ENCODE measurements at regions not wholly inside any gene's neighbourhood (a gene's known extent, or its start where the extent isn't known, plus 50 kb on each side); places are given as distances from the start of the nearest gene placed in this dataset.
"Not testable (repeated sequence)": the region's sequence is repeated elsewhere in the genome, so short reads cannot be mapped to it uniquely, and the experiment has no call there.

- H3K27ac ChIP-seq (ENCODE audit: extremely low read depth, low read depth, low read length); POLR2A ChIA-PET; H3K4me3 ChIP-seq (ENCODE audit: low read depth, low read length); CTCF ChIA-PET; H3K4me1 ChIP-seq (ENCODE audit: control insufficient read depth, insufficient read depth, low read length); H3K9me3 ChIP-seq (ENCODE audit: control insufficient read depth, insufficient read depth, low read depth, low read length); H3K36me3 ChIP-seq (ENCODE audit: control insufficient read depth in 2 of 2, insufficient read depth in 1 of 2, low read length in 2 of 2): not testable (repeated sequence)
Observed at GRCh38 chr4:131750006-131750405, 1399.1 kb upstream of the PCDH10 start.

- CTCF ChIA-PET; POLR2A ChIA-PET; H3K9me3 ChIP-seq (ENCODE audit: control insufficient read depth, insufficient read depth, low read depth, low read length); H3K4me3 ChIP-seq (ENCODE audit: low read depth, low read length); H3K27ac ChIP-seq (ENCODE audit: extremely low read depth, low read depth, low read length); H3K4me1 ChIP-seq (ENCODE audit: control insufficient read depth, insufficient read depth, low read length); H3K36me3 ChIP-seq (ENCODE audit: control insufficient read depth in 2 of 2, insufficient read depth in 1 of 2, low read length in 2 of 2): not testable (repeated sequence)
Observed at GRCh38 chr4:131750469-131750868, 1398.6 kb upstream of the PCDH10 start.

DNA sequence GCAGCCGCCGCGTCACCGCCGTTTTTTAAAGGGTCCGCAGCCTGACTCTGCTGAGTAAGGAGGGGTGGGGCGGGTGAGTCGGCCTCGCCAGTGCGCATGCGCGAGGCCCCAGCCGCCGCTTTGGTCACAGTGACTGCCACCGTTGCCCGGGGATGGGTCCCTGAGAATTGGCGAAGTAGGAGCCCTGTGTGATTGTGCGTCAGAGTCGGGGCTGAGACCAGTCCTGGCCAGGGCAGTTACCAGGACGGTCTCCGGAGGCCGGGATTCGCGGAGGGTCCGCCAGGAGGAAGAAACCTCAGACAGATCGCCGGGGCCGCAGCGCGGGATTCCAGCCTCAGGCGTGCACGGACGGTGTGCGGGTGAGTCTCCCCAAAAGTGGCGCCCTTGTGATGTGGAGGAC is 1386.9 kb upstream of the PCDH10 start:
- H3K4me1 ChIP-seq (ENCODE audit: control insufficient read depth, insufficient read depth, low read length); H3K4me3 ChIP-seq (ENCODE audit: low read depth, low read length); CTCF ChIA-PET; H3K9me3 ChIP-seq (ENCODE audit: control insufficient read depth, insufficient read depth, low read depth, low read length); H3K27ac ChIP-seq (ENCODE audit: extremely low read depth, low read depth, low read length); H3K36me3 ChIP-seq (ENCODE audit: control insufficient read depth in 2 of 2, insufficient read depth in 1 of 2, low read length in 2 of 2); POLR2A ChIA-PET: not testable (repeated sequence)

DNA sequence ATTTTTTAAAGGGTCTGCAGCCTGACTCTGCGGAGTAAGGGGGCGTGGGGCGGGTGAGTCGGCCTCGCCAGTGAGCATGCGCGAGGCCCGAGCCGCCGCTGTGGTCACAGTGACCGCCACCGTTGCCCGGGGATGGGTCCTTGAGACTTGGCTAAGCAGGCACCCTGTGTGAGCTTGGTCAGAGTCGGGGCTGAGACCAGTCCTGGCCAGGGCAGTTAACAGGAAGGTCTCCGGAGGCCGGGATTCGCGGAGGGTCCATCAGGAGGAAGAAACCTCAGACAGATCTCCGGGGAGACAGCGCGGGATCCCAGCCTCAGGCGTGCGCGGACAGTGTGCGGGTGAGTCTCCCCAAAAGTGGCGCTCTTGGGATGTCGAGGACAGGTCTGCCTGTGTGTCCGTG is 1384.4 kb upstream of the PCDH10 start:
- ChIA-PET POLR2A (no interaction called here), CTCF (no interaction called here)

GRCh38 chr4:131774382-131774781 is 1374.7 kb upstream of the PCDH10 start:
- H3K27ac ChIP-seq (ENCODE audit: extremely low read depth, low read depth, low read length); H3K36me3 ChIP-seq (ENCODE audit: control insufficient read depth in 2 of 2, insufficient read depth in 1 of 2, low read length in 2 of 2); H3K4me3 ChIP-seq (ENCODE audit: low read depth, low read length); CTCF ChIA-PET; POLR2A ChIA-PET; H3K4me1 ChIP-seq (ENCODE audit: control insufficient read depth, insufficient read depth, low read length); H3K9me3 ChIP-seq (ENCODE audit: control insufficient read depth, insufficient read depth, low read depth, low read length): not testable (repeated sequence)

More for the DNA sequence above, 1384.4 kb upstream of the PCDH10 start:
- Histone ChIP-seq H3K36me3 (ENCODE audit: control insufficient read depth in 2 of 2, insufficient read depth in 1 of 2, low read length in 2 of 2) (no peaks in the 10 kb centered on the region), H3K9me3 (ENCODE audit: control insufficient read depth, insufficient read depth, low read depth, low read length) (no peaks in the 10 kb centered on the region), H3K27ac (ENCODE audit: extremely low read depth, low read depth, low read length) (no peak overlapping the region), H3K4me3 (ENCODE audit: low read depth, low read length) (no peak overlapping the region), H3K4me1 (ENCODE audit: control insufficient read depth, insufficient read depth, low read length) (no peaks in the 10 kb centered on the region)
- no peak for TF ChIP-seq ZNF514 (tag by site-specific recombination; IDR thresholded peaks at IDR 0.05)
- no peak for TF ChIP-seq WT1 (tag by site-specific recombination; IDR thresholded peaks at IDR 0.05)
- no peak for TF ChIP-seq ZNF423 (tag by site-specific recombination; IDR thresholded peaks at IDR 0.05)
- TF ChIP-seq ZNF394 (tag by site-specific recombination; IDR thresholded peaks at IDR 0.05; ENCODE audit: borderline replicate concordance), result no peak
- TF ChIP-seq, protein P1, sequence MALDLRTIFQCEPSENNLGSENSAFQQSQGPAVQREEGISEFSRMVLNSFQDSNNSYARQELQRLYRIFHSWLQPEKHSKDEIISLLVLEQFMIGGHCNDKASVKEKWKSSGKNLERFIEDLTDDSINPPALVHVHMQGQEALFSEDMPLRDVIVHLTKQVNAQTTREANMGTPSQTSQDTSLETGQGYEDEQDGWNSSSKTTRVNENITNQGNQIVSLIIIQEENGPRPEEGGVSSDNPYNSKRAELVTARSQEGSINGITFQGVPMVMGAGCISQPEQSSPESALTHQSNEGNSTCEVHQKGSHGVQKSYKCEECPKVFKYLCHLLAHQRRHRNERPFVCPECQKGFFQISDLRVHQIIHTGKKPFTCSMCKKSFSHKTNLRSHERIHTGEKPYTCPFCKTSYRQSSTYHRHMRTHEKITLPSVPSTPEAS (tag by site-specific recombination; IDR thresholded peaks at IDR 0.05), result no peak
- TF ChIP-seq HOXA7 (CRISPR knock-in tag; IDR thresholded peaks at IDR 0.05; ENCODE audit: borderline replicate concordance), result no peak
- TF ChIP-seq ZNF549 (tag by site-specific recombination; IDR thresholded peaks at IDR 0.05), result no peak
- TF ChIP-seq, protein P2, sequence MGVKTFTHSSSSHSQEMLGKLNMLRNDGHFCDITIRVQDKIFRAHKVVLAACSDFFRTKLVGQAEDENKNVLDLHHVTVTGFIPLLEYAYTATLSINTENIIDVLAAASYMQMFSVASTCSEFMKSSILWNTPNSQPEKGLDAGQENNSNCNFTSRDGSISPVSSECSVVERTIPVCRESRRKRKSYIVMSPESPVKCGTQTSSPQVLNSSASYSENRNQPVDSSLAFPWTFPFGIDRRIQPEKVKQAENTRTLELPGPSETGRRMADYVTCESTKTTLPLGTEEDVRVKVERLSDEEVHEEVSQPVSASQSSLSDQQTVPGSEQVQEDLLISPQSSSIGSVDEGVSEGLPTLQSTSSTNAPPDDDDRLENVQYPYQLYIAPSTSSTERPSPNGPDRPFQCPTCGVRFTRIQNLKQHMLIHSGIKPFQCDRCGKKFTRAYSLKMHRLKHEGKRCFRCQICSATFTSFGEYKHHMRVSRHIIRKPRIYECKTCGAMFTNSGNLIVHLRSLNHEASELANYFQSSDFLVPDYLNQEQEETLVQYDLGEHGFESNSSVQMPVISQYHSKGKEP (tag by site-specific recombination; IDR thresholded peaks at IDR 0.05), result no peak
- TF ChIP-seq, protein P3, sequence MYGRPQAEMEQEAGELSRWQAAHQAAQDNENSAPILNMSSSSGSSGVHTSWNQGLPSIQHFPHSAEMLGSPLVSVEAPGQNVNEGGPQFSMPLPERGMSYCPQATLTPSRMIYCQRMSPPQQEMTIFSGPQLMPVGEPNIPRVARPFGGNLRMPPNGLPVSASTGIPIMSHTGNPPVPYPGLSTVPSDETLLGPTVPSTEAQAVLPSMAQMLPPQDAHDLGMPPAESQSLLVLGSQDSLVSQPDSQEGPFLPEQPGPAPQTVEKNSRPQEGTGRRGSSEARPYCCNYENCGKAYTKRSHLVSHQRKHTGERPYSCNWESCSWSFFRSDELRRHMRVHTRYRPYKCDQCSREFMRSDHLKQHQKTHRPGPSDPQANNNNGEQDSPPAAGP (tag by site-specific recombination; IDR thresholded peaks at IDR 0.05), result no peak
- TF ChIP-seq PBX3 (CRISPR knock-in tag; IDR thresholded peaks at IDR 0.05), result no peak
- no peak for TF ChIP-seq ZNF560 (tag by site-specific recombination; IDR thresholded peaks at IDR 0.05; ENCODE audit: borderline replicate concordance)
- no peak for TF ChIP-seq OSR2 (tag by site-specific recombination; IDR thresholded peaks at IDR 0.05)
- TF ChIP-seq EGR2 (tag by site-specific recombination; IDR thresholded peaks at IDR 0.05; ENCODE audit: low read depth), result no peak
- no peak for TF ChIP-seq SETDB1 (IDR thresholded peaks at IDR 0.05; ENCODE audit: insufficient read length, low read length)

DNA sequence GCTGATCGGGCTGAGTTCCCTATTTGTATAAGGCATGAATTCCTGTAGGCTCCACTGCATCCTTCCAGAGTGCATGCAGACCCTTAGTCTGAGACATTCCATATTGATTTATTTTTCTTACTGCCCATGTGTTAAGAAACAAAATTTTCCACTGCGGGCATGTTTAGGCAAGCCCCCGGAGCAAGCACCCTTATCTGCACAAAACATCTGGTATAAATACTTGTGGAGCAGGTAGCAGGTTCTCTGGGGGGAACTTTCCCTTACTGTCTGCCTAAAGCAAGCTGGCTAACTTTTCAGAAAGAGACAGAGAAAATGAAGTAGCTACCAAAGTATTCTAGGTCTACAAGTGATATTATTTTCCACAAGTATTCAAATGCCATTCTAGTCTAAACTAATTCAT is 1338.5 kb upstream of the PCDH10 start:
- POLR2A ChIA-PET; H3K36me3 ChIP-seq (ENCODE audit: control insufficient read depth in 2 of 2, insufficient read depth in 1 of 2, low read length in 2 of 2); H3K27ac ChIP-seq (ENCODE audit: extremely low read depth, low read depth, low read length); CTCF ChIA-PET; H3K9me3 ChIP-seq (ENCODE audit: control insufficient read depth, insufficient read depth, low read depth, low read length); H3K4me3 ChIP-seq (ENCODE audit: low read depth, low read length); H3K4me1 ChIP-seq (ENCODE audit: control insufficient read depth, insufficient read depth, low read length): not testable (repeated sequence)

Measured in HEK293 (cell line).